Activated naive CD4-positive, alpha-beta T cell treated with Interleukin-2 at 50 U/mL for 16 hours (primary cell): ENCODE measurements at regions not wholly inside any gene's neighbourhood (a gene's known extent, or its start where the extent isn't known, plus 50 kb on each side); places are given as distances from the start of the nearest gene placed in this dataset.

Experiments used
- DNase-seq: peaks from one replicate; pipeline ENCODE4 v3.0.0-alpha.2; 2020

DNA sequence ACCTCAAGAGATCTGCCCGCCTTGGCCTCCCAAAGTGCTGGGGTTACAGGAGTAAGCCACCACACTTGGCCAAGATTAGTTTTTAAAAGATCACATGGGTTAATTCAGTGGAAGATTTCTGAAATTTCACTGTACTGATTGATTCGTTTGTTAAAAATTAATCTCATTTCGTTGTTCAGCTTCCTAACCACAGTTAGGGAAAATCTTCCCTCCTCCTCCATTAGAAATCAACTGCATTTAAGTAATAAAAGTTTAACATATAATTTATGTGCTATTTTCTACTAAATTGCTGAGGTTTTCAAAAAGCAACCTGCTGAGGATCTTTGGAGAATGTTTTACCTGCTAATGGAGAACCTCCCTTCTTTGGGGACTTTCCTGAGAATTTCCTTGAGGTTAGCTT is 522.4 kb downstream of the GATA3 start:
- no peak for DNase-seq

DNA sequence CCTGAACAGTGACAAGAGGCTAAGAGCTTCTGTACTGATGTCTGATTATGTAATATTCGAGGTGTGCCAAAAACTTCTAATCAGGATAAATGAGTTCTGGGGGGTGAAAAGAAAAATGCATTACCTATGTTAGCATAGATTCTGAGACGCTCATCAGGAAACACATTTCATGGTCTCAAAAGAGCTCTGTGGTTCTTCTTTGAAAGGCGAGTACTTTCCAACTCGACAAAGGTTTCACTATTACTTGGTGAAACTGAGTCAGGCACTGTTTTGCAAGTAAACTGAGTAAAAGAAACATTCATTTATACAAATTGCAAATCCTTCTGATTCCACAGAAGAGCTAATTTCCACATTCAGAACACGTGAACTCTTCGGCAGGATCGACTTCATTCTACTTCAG is 523.2 kb downstream of the GATA3 start:
- no peak for DNase-seq

- DNase-seq = no peak
Measured at GRCh38 chr10:8581521-8582225, 527.2 kb downstream of the GATA3 start.

DNA sequence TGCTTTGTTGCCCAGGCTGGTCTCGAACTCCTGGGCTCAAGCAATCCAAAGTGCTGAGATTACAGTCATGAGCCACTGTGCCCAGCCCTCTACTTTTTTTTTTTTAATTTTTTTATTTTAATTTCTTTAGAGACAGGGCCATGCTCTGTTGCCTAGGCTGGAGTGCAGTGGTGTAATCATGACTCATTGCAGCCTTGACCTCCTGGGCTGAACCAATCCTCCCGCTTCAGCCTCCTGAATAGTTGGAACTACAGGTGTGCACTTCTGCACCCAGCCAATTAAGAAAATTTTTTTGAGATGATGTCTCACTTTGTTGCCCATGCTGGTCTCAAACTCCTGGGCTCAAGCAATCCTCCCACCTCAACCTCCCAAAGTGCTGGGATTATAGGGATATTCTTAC is 528.6 kb downstream of the GATA3 start:
- no peak for DNase-seq

GRCh38 chr10:8584666-8585065 is 530.2 kb downstream of the GATA3 start:
- no peak for DNase-seq

GRCh38 chr10:8586504-8586903 is 532.0 kb downstream of the GATA3 start:
- peak; percentile 11 for DNase-seq

- no peak for DNase-seq
Measured at GRCh38 chr10:8588135-8588534, 533.6 kb downstream of the GATA3 start.

GRCh38 chr10:8590518-8590917 is 536.0 kb downstream of the GATA3 start:
- no peak for DNase-seq

DNA sequence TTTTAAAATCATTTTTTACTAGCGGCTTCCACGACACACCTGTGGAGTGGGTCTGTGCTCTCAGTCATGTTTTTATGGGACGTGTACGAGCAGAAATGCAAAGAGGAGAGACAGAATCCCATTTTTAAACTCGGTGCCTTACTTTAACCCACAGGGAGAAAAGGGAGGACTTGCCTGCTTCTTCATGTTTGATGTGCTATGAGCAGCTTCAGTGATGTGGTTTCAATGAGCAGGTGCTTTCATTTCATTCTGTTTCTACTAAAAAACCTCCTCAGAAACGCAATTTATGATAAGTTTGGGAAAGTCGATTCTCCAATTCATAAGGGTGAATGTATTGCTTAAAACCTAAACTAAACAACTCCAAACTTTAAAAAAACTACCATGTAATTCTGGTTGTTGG is 537.2 kb downstream of the GATA3 start:
- no peak for DNase-seq

GRCh38 chr10:8594176-8594575 is 539.7 kb downstream of the GATA3 start:
- no peak for DNase-seq

DNA sequence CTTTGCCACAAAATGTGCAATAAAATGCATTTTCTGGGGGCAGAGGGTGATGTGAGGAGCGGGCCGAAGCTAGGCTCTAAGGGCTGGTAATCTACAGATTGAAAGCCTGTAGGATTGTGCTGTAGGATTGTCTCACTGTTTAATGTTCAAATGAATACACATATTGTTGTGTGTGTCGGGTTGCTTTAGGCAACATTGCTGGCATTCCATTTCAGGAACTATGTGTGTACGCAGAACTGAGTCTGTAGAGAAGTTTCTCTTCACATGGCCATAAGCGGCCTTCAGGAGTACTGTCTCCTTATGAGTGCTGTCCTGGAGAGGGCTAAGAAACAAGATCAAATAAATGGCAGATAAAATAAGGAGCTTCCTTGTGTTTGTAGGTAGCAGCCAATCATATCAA is 540.2 kb downstream of the GATA3 start:
- DNase-seq = no peak

- no peak for DNase-seq
Measured at GRCh38 chr10:8595140-8595539, 540.7 kb downstream of the GATA3 start.

DNA sequence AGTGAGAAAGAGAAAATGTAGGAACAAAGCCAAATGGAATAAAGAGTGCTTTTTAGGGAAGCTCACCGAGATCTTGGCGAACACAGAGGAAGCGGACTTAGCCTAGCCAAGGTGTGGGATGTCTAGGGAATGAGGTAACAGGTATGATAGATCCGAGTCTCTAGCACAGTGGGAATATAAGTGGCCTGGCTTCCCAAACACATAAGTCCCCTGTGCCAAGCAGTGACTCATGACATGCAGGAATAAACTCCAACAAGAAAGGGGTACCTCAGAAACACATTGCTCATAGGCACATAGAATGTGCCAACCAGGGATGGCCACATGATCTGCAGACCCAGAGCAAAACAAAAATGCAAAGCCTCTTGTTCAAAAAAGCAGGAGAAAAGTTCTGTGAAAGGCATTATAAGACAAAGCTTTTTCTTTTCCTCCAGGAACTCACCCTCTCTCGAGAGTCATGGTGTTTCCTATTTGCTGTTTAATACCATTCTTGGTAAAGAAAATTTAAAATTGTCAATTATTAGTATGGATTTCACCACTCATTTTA is 542.5 kb downstream of the GATA3 start:
- no peak for DNase-seq

DNA sequence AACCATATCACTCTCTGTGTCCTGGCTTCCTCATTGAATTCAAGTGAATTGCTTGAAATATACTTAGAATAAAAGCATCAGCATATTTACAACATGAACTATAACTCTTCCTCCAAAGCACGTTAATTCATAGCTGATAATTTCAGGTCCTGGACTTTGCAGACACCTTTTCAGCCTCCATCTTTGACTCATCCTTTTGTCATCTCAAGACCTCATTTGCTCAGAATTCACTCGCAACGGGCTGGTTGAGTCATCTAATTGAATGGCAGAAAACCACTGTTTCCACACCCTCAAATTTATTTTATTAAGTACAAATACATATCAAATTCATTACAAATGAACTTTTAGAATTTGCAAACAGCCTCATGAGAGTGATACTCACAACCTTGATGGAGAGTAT is 545.7 kb downstream of the GATA3 start:
- DNase-seq = no peak

DNA sequence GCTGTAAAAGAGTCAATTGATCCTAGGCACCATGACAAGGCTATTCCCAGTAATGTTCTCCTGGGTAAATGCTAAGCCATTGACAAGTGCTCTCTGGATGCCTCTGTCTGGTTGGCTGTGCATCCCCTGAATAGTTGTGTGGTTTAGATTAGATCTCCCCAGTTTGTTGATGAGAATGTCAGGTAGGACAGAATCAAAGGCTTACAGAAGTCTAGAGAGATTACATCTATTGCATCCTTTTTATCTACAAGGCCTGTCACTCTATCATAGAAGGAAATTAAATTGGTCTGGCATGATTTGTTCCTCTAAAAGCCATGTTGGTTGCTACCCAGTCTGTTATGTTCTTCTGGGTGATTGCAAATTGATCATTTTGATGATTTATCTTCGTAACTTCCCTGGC is 548.3 kb downstream of the GATA3 start:
- no peak for DNase-seq

GRCh38 chr10:8614054-8614565 is 559.6 kb downstream of the GATA3 start:
- no peak for DNase-seq

- DNase-seq = no peak
Measured at GRCh38 chr10:8615118-8615517, 560.6 kb downstream of the GATA3 start.

DNA sequence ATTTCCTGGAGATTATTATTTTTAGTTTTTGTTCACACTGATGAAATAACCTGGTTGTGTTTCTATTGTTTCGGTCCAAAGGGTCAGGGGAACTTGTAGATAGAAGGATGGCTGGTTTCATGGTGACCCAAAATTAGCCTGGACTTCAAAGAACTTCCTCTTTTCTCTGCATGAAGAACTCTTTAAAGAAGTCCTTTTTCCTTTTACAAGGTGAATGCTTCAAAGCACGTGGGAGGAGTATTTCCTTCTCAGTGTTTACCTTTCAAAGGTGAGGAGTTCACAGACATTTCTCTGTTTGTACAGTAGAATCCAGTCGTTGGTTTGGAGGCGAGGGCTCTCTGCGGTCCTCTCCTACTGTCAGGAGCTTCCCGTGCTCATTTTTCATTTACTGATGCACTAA is 561.7 kb downstream of the GATA3 start:
- no peak for DNase-seq

DNA sequence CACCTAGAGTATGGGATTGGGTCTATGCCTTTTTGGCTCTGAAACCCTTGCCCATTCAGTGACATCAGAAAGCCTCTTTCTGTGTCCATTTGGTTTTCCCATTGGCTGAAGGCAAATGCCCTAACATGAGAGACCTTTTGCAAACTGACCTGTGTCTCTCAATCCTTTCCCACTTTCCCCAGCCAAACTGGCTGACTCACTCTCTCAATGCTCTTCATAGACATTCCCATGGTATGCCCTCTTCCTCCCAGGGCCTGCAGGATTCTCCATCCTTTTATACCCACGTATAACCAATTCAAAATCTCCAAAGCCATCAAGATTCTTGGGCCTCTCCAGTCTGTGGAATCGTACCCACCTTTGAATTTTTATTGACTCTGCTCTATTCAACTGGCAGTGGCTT is 563.3 kb downstream of the GATA3 start:
- DNase-seq = no peak

GRCh38 chr10:8618834-8619233 is 564.3 kb downstream of the GATA3 start:
- no peak for DNase-seq

DNA sequence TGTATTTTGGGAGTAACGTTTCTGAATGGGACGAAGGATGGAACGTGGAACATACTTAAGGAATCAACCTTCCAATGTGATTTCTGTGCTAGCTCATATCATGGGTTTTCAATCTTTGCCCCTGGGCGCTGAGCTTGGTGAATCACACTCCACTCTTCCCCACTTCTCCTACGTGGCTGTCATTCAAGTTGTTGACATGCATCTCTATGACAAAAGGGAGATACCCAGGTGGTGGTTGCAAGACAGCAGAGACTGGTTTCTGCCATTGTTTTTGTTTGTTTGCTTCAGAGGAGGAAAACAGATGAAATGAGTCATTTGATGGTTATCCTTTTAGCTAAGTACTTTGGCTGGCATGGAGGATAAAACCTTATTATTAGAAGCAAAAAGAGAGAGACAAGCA is 573.9 kb downstream of the GATA3 start:
- DNase-seq = no peak

GRCh38 chr10:8633909-8634308 is 579.4 kb downstream of the GATA3 start:
- DNase-seq = no peak

DNA sequence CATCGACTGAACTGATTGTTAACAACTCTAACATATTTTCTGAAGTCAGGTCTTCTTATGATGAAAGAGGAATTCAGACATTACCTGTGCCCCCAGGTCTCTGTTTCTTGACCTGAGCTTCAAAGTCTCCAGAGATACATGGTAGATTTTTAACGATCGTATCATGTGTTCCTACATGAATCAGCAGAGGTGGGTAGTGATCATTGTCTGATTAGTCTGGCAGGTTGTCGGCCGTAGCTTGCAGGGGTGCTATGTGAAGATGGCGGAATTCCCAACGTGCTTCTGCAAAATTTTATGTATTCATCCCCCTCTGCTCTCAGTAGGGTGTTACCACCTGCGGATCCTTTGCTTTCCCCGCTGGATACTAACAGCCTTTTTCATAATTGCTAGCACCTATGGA is 581.9 kb downstream of the GATA3 start:
- no peak for DNase-seq

DNA sequence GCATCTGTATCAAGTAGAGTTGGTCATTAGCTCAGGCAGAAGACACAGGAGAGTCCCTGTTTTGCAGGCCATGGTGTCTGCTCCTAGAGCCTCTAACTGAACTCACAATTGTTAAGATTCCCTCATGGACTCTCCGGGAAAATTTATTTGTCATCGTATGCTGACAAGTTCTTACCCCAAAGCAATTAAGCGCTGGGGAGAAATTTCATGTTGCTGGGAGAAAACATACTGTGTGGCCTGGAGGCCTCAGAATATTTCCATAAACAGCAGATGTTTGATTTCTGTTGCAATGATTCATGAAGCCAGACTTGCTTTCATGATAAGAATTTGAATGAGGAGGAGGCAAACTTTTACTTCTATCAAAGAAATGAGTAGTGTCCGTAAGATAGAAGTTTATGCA is 583.2 kb downstream of the GATA3 start:
- no peak for DNase-seq

- DNase-seq = no peak
Measured at GRCh38 chr10:8638088-8638672, 583.7 kb downstream of the GATA3 start.
